ENCODE measurements at regions not wholly inside any gene's neighbourhood (a gene's known extent, or its start where the extent isn't known, plus 50 kb on each side); places are given as distances from the start of the nearest gene placed in this dataset.

GRCh38 chr4:181969151-181969550 lies 274.1 kb upstream of the TENM3 start:
- Mint-ChIP-seq H3K9me3 (peaks cover 2% of the 10 kb centered on the region), H3K27ac (no peak overlapping the region), H3K4me1 (ENCODE audit: low read depth) (peaks cover 2% of the 10 kb centered on the region), H3K4me3 (no peak overlapping the region), H3K27me3 (no peaks in the 10 kb centered on the region), H3K36me3 (ENCODE audit: low read depth) (no peaks in the 10 kb centered on the region)
- no peak for DNase-seq

GRCh38 chr4:181970366-181970765 lies 272.8 kb upstream of the TENM3 start:
- Mint-ChIP-seq H3K27ac (no peak overlapping the region), H3K27me3 (no peaks in the 10 kb centered on the region), H3K4me3 (no peak overlapping the region), H3K4me1 (ENCODE audit: low read depth) (peaks cover 2% of the 10 kb centered on the region), H3K36me3 (ENCODE audit: low read depth) (no peaks in the 10 kb centered on the region), H3K9me3 (peaks cover 4% of the 10 kb centered on the region)
- no peak for DNase-seq

GRCh38 chr4:181971411-181971810 lies 271.8 kb upstream of the TENM3 start:
- Mint-ChIP-seq H3K27ac (no peak overlapping the region), H3K4me1 (ENCODE audit: low read depth) (peaks cover 2% of the 10 kb centered on the region), H3K36me3 (ENCODE audit: low read depth) (no peaks in the 10 kb centered on the region), H3K27me3 (no peaks in the 10 kb centered on the region), H3K9me3 (peaks cover 8% of the 10 kb centered on the region), H3K4me3 (no peak overlapping the region)
- DNase-seq, result no peak

GRCh38 chr4:181971973-181972372 lies 271.2 kb upstream of the TENM3 start:
- peaks cover 2% of the 10 kb centered on the region for H3K4me1 Mint-ChIP-seq (ENCODE audit: low read depth)
- DNase-seq, result no peak
- H3K4me3 Mint-ChIP-seq, result no peak overlapping the region
- H3K27ac Mint-ChIP-seq, result no peak overlapping the region
- H3K27me3 Mint-ChIP-seq, result no peaks in the 10 kb centered on the region
- peaks cover 9% of the 10 kb centered on the region for H3K9me3 Mint-ChIP-seq
- H3K36me3 Mint-ChIP-seq (ENCODE audit: low read depth), result no peaks in the 10 kb centered on the region

GRCh38 chr4:181976764-181977163 lies 266.4 kb upstream of the TENM3 start:
- no peaks in the 10 kb centered on the region for H3K27me3 Mint-ChIP-seq
- H3K27ac Mint-ChIP-seq, result no peak overlapping the region
- no peak overlapping the region for H3K4me3 Mint-ChIP-seq
- H3K36me3 Mint-ChIP-seq (ENCODE audit: low read depth), result no peaks in the 10 kb centered on the region
- H3K4me1 Mint-ChIP-seq (ENCODE audit: low read depth), result no peaks in the 10 kb centered on the region
- H3K9me3 Mint-ChIP-seq, result peaks cover 17% of the 10 kb centered on the region
- no peak for DNase-seq

GRCh38 chr4:181982437-181982836 lies 260.8 kb upstream of the TENM3 start:
- Mint-ChIP-seq H3K27ac (no peak overlapping the region), H3K4me1 (ENCODE audit: low read depth) (no peaks in the 10 kb centered on the region), H3K27me3 (no peaks in the 10 kb centered on the region), H3K4me3 (no peak overlapping the region), H3K36me3 (ENCODE audit: low read depth) (no peaks in the 10 kb centered on the region), H3K9me3 (peaks cover 4% of the 10 kb centered on the region)
- DNase-seq, result no peak

GRCh38 chr4:181982856-181983255 lies 260.3 kb upstream of the TENM3 start:
- H3K4me3 Mint-ChIP-seq, result no peak overlapping the region
- H3K27me3 Mint-ChIP-seq, result no peaks in the 10 kb centered on the region
- no peak for DNase-seq
- H3K9me3 Mint-ChIP-seq, result peaks cover under 1% of the 10 kb centered on the region
- no peak overlapping the region for H3K27ac Mint-ChIP-seq
- H3K4me1 Mint-ChIP-seq (ENCODE audit: low read depth), result no peaks in the 10 kb centered on the region
- H3K36me3 Mint-ChIP-seq (ENCODE audit: low read depth), result no peaks in the 10 kb centered on the region

GRCh38 chr4:181987392-181987791 lies 255.8 kb upstream of the TENM3 start:
- no peak for DNase-seq
- H3K4me3 Mint-ChIP-seq, result no peak overlapping the region
- H3K36me3 Mint-ChIP-seq (ENCODE audit: low read depth), result no peaks in the 10 kb centered on the region
- no peaks in the 10 kb centered on the region for H3K27me3 Mint-ChIP-seq
- H3K4me1 Mint-ChIP-seq (ENCODE audit: low read depth), result no peaks in the 10 kb centered on the region
- H3K9me3 Mint-ChIP-seq, result no peaks in the 10 kb centered on the region
- H3K27ac Mint-ChIP-seq, result no peak overlapping the region

GRCh38 chr4:181989071-181989470 lies 254.1 kb upstream of the TENM3 start:
- no peaks in the 10 kb centered on the region for H3K36me3 Mint-ChIP-seq (ENCODE audit: low read depth)
- H3K27ac Mint-ChIP-seq, result no peak overlapping the region
- no peaks in the 10 kb centered on the region for H3K4me1 Mint-ChIP-seq (ENCODE audit: low read depth)
- DNase-seq, result no peak
- H3K4me3 Mint-ChIP-seq, result no peak overlapping the region
- no peaks in the 10 kb centered on the region for H3K9me3 Mint-ChIP-seq
- no peaks in the 10 kb centered on the region for H3K27me3 Mint-ChIP-seq

- Mint-ChIP-seq H3K36me3 (ENCODE audit: low read depth) (no peaks in the 10 kb centered on the region), H3K27me3 (no peaks in the 10 kb centered on the region), H3K4me1 (ENCODE audit: low read depth) (no peaks in the 10 kb centered on the region), H3K27ac (no peak overlapping the region), H3K9me3 (no peaks in the 10 kb centered on the region), H3K4me3 (no peak overlapping the region)
- no peak for DNase-seq
Observed at GRCh38 chr4:181991369-181992108, 251.7 kb upstream of the TENM3 start.

- Mint-ChIP-seq H3K27ac (no peak overlapping the region), H3K36me3 (ENCODE audit: low read depth) (no peaks in the 10 kb centered on the region), H3K4me1 (ENCODE audit: low read depth) (no peaks in the 10 kb centered on the region), H3K9me3 (peaks cover 2% of the 10 kb centered on the region), H3K4me3 (no peak overlapping the region), H3K27me3 (no peaks in the 10 kb centered on the region)
- no peak for DNase-seq
Observed at GRCh38 chr4:181998398-181999295, 244.6 kb upstream of the TENM3 start.

- Mint-ChIP-seq H3K4me3 (no peak overlapping the region), H3K36me3 (ENCODE audit: low read depth) (no peaks in the 10 kb centered on the region), H3K9me3 (peaks cover 8% of the 10 kb centered on the region), H3K27me3 (no peaks in the 10 kb centered on the region), H3K27ac (no peak overlapping the region), H3K4me1 (ENCODE audit: low read depth) (no peaks in the 10 kb centered on the region)
- no peak for DNase-seq
Observed at GRCh38 chr4:182000077-182000476, 243.1 kb upstream of the TENM3 start.

GRCh38 chr4:182010876-182011275 lies 232.3 kb upstream of the TENM3 start:
- Mint-ChIP-seq H3K9me3 (peaks cover 3% of the 10 kb centered on the region), H3K36me3 (ENCODE audit: low read depth) (no peaks in the 10 kb centered on the region), H3K4me1 (ENCODE audit: low read depth) (no peaks in the 10 kb centered on the region), H3K27ac (no peak overlapping the region), H3K4me3 (no peak overlapping the region), H3K27me3 (no peaks in the 10 kb centered on the region)
- DNase-seq, result no peak

GRCh38 chr4:182014164-182014563 lies 229.0 kb upstream of the TENM3 start:
- no peaks in the 10 kb centered on the region for H3K27me3 Mint-ChIP-seq

GRCh38 chr4:182015014-182015413 lies 228.2 kb upstream of the TENM3 start:
- Mint-ChIP-seq H3K4me3 (no peak overlapping the region), H3K4me1 (ENCODE audit: low read depth) (no peaks in the 10 kb centered on the region), H3K27ac (no peak overlapping the region), H3K36me3 (ENCODE audit: low read depth) (no peaks in the 10 kb centered on the region), H3K9me3 (peaks cover under 1% of the 10 kb centered on the region), H3K27me3 (no peaks in the 10 kb centered on the region)
- no peak for DNase-seq

More at GRCh38 chr4:182014164-182014563, 229.0 kb upstream of the TENM3 start:
- Mint-ChIP-seq H3K36me3 (ENCODE audit: low read depth) (no peaks in the 10 kb centered on the region), H3K27ac (no peak overlapping the region), H3K4me1 (ENCODE audit: low read depth) (no peaks in the 10 kb centered on the region), H3K9me3 (peaks cover 3% of the 10 kb centered on the region), H3K4me3 (no peak overlapping the region)
- no peak for DNase-seq
